HG02571 (cell line): ENCODE measurements at regions not wholly inside any gene's neighbourhood (a gene's known extent, or its start where the extent isn't known, plus 50 kb on each side); places are given as distances from the start of the nearest gene placed in this dataset.
"Not testable (repeated sequence)": the region's sequence is repeated elsewhere in the genome, so short reads cannot be mapped to it uniquely, and the experiment has no call there.

Experiments
- ATAC-seq: cut with Tn5 transposase; IDR thresholded peaks from one replicate; pipeline ENCODE4 v1.9.1; 2021; ENCODE audit warnings: mild to moderate bottlenecking, moderate library complexity; ENCODE audit not compliant: unreplicated experiment

- no peak for ATAC-seq
Observed at GRCh38 chr10:78335691-78336401, 302.2 kb downstream of the RPS24 start.

DNA sequence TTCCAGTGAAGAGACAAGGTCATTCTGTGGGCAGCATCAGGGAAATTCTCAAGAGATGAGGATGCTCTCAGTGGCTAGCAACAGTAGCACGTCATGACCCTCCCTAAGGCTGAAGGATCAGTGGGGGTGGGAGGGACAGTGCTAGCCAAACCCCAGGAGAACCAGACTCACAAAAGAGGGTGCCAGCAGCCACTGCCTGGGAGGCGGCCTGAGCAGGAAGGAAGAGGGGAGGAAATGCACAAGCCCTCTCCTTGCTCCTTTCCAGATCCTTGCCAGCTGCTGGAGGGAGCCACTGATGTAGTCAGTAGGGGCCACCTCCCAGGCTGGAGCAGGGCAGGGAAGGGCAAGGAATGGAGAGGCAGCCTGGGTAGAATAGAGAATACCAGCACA lies 302.7 kb downstream of the RPS24 start:
- ATAC-seq = no peak

DNA sequence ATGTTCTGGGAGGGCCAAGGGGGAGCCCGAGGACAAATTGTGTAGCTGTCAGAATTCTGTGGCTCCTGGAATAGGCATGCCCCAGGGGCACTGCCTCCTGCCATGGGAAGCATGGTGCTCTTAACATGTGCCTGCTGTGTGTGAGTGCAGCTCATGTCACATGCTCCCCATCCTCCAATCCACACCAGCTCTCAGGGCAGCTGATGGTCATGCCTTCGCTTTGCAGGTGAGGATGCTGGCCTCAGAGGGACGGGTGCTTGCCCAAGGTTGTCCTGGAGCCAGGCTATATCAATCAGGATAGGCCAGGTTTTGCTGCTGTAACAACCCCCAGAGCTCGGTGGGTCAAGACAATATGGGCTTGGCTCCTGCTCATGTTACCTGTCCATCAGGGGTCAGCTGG lies 303.4 kb downstream of the RPS24 start:
- no peak for ATAC-seq

- no peak for ATAC-seq
Observed at GRCh38 chr10:78337646-78338391, 304.2 kb downstream of the RPS24 start.

GRCh38 chr10:78338717-78339116 lies 305.1 kb downstream of the RPS24 start:
- ATAC-seq = no peak

GRCh38 chr10:78339251-78339650 lies 305.6 kb downstream of the RPS24 start:
- no peak for ATAC-seq

DNA sequence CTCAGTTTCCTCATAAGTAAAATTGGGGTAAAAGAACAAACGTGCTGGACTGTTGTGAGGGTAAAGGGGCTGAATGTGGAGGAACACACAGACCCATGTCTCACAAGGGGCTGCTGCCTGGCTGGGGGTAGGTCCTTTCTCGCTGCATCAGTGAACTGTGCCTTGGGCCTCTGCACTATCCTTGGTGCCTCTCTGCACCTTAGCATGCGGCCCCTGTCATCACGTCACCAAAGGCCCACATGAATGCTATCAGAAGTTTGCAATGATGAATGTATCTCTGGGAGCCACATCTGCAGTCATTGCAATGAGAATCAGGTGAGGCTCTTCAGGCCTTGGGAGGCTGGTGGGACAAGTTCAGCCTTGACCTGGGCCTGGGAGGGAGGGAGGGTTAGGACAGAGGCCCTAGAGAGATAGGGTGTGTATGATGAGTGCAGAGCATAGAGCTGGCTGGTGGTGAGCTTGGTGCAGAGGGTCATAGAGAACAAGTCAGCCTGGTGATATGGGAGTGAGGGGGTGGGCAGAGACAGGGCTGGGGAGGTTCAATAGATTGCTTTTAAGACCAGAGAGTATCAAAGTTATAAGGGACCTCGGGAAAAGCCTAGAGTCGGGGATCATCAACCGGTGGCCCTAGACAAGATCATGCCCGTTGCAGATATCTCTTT lies 308.4 kb downstream of the RPS24 start:
- no peak for ATAC-seq

- no peak for ATAC-seq
Observed at GRCh38 chr10:78342827-78343653, 309.4 kb downstream of the RPS24 start.

DNA sequence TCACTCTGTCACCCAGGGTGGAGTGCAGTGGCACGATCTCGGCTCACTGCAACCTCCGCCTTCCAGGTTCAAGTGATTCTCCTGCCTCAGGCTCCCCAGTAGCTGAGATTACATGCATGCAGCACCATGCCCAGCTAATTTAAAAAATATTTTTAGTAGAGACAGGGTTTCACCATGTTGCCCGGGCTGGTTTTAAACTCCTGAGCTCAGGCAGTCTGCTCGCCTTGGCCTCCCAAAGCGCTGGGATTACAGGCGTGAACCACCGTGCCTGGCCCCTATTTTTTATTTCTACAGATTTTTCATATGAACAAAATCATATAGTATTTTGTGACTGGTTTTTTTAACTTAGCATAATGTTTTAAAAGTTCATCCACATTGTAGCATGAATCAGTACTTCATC lies 310.6 kb downstream of the RPS24 start:
- ATAC-seq = not testable (repeated sequence)

DNA sequence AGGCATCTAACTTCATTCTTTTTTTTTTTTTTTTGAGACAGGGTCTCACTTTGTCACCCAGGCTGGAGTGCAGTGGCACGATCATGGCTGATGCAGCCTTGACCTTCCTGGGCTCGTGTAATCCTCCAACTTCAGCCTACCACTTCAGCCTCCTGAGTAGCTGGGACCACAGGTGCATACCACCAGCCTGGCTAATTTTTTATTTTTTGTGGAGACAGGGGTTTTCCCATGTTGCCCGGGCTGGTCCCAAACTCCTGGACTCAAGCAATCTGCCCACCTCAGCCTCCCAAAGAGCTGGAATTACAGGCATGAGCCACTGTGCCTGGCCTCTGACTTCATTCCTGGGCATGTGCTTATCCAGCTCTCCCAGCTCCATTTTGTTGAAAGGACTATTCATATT lies 311.9 kb downstream of the RPS24 start:
- ATAC-seq = not testable (repeated sequence)

DNA sequence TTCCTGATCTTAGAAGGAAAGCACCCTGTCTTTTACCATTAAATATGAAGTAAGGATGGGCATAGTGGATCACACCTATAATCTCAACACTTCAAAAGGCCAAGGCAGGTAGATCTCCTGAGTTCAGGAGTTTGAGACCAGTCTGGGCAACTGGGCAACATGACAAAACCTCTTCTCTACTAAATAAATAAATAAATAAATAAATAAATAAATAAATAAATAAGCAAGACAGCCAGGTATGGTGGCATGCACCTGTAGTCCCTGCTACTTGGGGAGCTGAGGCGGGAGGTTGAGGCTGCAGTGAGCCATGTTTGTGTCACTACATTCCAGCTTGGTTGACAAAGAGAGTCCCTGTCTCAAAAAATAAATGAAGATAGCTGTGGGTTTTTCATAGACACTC lies 313.1 kb downstream of the RPS24 start:
- no peak for ATAC-seq

GRCh38 chr10:78348411-78349164 lies 314.9 kb downstream of the RPS24 start:
- ATAC-seq = no peak

DNA sequence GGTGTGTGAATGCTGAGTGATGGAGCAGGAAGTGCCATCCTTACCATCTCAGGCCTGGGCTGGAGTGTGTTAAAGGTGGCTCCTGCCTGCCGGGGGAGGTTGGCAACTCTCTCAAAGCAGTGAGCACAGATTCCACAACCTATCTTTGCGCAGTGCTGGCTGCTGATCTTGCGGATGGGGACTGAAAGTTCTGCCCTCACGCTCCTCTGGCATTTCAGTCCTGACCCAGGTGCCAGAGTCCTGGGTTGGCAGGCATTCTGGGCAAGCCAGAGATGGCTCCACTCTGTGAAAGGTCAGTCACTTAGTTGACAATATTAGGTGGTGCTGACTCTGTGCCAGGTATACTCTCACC lies 315.5 kb downstream of the RPS24 start:
- no peak for ATAC-seq

DNA sequence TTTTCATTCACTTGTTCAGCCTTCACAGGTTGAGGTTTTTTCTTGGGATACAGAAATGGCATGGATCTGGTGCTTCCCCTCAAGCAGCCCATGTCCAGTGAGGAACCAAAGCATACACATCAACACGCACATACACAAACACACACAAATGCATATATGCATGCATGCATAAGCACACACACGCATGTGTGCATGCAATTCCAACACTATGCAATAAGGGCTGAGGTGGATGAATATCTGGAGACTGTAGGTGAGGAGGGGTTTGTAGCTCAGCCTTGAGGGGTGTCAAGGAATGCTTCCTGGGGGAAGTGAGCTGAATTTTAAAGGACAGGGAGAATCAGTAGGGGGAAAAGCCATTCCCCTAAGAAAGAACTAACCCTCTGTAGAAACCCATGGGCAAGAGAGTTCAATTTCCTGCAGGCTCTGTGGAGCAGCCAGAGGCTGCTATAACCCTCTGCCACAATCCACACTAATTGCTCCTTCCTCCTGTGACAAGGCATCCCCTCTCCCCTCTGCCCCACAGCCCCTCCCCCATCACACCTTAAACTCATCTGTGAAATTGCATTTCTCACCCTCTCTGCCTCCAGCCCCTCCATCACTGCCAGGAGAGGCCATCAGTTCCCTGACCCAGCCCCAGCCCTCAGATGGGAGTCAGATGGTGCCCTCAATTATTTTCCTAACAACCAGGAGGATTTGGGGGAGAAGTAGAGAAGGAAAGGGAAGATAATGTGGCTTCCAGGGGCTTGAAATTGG lies 316.4 kb downstream of the RPS24 start:
- no peak for ATAC-seq

DNA sequence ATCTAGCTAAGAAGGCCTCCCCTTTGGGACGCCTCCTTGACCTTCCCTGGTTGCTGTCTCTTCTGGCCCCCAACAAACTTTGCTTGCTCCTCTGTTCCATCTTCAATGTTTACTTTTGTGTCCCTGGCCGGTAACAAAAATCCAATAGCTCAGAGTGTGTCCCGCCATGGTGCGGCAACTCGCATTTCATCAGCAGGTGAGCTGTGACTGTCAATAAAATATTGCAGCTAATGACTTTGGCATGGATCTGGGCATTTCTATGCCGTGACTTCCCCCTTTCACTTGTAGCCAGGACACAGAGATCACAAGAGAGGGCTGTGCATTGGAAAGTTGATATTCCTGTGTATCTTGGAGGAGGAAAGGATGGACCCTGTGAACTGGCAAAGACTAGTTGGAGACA lies 317.6 kb downstream of the RPS24 start:
- ATAC-seq = no peak

- ATAC-seq = no peak
Observed at GRCh38 chr10:78351809-78352208, 318.1 kb downstream of the RPS24 start.

GRCh38 chr10:78353636-78354035 lies 320.0 kb downstream of the RPS24 start:
- ATAC-seq = no peak

DNA sequence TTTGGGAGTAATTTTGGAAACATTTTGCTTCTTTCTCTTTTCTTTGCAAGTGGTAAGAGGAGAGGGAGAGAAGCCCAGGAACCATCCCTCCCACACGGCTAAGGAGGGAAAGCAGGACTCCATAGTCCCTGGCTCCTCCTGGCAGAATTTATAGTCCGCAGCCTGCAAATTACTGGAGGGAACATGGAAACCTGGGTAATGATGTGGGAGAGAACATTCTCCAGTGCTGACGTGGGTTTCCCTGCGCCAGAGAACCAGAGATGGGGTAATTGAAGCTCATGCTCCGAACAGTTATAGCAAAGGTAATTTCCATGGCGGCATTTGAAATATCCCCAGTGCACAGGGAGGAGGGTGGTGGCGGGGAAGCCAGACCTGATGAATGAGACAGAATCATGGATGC lies 320.4 kb downstream of the RPS24 start:
- no peak for ATAC-seq

DNA sequence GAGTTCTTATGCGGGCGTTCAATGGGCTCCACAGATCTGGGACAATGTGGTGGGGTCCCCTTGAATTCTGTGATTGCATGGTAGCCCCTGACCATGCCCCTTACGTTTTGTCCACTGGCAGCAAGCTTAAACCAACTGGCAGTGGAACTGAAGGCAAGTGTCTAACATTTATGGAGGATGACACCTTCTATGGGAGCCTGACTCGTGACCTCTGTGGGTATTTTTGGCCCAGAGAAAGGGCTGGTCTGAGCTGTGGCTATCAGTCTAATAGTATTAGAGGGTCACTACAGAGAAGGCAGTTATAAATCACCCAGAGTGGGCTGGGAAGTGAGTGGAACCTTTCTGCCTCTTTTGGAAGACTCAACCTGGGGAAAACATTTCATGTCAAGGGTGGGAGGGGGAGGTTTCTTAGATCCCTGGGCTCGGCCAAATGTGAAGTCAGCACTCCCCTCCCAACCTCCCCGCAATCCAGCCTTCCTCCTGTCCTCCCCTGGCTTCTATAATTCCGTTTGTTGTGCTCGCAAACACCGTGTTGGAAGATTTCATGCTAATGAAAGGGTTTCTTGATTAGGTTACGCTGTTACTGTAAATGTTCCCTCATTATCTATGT lies 322.7 kb downstream of the RPS24 start:
- no peak for ATAC-seq
